GM21367 (cell line): ENCODE measurements at regions not wholly inside any gene's neighbourhood (a gene's known extent, or its start where the extent isn't known, plus 50 kb on each side); places are given as distances from the start of the nearest gene placed in this dataset.

Source experiments
- ATAC-seq: cut with Tn5 transposase; IDR thresholded peaks from one replicate; pipeline ENCODE4 v1.9.1; 2021; ENCODE audit not compliant: unreplicated experiment

DNA sequence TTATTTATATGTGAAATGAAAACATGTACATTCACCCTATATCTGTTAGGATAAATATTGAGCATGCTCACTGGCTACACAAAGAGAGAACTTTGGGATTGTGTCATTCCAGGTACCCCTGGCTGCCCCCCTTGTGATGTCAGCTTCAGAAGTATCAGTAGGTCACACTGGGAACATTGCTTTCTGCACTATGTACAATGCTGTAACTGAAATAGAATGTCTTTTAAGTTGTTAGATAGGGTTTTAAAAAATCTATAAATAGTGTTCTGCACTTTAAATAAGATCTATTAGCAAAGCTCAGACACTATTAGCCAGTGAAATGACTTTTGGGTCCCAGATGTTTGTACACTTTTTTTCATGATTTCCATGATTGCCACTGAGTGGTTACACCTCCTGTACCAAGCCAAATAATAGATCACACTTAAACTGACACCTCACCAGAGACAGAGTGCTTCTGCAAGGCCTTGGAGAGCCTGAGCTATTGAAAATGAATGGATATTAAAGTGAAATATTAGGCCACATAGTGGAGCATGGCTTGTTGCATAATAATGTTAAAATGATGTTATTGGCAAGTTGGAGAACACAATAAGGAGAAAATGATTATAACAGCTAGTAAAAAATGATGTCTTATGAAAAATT lies 297.0 kb upstream of the NXPH2 start:
- no peak for ATAC-seq

DNA sequence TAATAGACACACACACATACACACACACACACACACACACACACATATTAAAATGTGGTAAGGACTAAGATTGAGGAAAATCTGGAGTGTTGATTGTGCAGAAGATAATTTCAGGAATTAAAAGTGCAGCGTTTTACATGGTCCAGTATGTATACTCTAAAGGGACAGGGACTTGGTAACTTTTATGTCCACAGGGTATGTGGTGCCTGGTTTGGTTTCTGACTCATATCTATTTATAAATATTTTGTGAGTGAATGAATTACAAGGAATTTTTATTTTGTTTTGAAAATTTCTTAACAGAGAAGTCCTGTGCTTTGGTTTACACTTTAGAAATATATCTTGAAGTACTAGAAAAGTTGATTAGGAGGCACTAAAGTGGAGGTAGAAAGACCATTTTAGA lies 287.7 kb upstream of the NXPH2 start:
- ATAC-seq: no peak

DNA sequence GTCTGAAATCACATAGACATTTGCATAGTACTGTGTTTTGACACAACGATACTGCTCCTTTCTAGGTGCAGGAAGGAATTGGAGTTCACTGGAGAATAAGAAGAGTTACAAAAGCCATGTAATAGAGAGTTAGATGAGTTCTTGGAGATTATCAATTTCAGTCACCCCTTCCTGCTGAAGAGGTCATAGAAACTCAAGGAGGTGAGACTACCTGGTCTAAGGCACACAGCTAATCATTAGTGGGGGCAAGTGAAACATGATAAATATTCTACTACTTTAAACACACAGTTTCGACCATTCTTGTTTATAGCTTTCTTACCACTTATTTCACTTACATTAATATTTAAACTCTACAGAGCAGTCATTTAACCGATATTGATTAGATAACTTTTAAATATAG lies 286.9 kb upstream of the NXPH2 start:
- no peak for ATAC-seq

DNA sequence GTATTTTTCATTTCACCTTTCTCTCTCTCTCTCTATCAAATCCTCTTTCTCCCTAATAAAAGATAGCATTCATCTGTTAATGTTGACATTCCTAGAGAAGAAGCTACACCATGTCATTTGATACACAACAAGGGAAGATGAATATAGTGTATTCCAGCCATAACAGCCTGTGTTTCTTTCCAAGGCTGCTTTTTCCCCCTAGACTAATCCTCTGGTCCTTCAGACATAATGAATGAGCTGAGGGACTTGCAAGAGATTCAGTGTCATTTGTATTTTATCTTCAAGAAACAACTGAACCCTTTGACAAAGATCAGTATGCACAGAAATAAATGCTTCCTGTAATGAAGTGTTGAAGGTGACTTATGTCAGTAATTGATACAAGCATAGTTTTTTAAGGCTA lies 284.0 kb upstream of the NXPH2 start:
- no peak for ATAC-seq

DNA sequence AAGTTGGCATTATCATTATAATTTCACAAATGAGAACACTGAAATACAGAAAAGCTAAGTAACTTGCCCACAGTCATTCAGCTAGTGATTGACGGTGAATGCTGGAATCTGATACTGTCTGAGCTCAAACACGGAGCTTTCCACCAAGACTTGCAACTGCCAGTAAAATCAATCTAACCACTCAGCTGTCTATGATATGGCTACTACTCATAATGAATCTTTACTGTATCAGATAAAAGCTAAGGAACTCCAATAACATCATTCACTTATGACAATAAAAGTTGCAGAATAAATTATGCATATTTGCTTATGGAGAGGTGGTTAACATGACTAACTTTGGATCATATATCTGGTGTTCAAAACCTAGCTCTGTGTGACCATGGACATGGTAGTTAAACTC lies 279.4 kb upstream of the NXPH2 start:
- no peak for ATAC-seq

DNA sequence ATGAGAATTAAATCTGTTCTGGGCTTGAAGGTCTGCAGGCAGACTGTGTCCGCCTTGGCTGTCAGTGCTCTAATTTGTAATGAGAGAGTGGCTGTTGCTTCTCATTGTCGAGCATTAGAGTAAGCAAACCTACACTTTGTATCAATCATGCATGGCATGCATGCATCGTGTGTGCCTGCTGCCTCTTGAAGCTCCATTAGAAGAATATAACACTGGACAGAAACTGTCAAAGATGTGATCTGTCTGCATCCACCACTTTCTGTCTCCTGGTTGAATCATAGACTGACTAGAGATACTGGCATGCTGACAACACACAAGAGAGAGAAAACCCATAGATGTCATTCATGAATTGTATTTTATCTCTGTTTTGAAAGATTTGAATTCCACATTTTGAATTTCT lies 275.0 kb upstream of the NXPH2 start:
- no peak for ATAC-seq

DNA sequence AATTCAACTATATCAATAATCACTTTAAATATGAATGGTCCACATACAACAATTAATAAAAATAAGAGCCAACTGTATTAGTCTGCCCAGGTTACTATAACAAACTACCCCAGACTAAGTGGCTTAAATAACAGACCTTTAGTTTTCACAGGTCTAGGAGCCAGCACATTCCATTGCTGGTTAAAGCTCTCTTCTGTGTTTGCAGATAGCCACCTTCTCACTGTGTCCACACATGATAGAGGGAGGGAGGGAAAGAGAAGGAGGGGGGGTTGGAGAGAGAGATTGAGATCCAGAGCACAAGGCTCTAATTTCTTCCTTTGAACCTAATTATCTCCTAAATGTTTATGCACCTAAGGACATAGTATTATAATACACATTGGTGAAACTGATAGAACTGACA lies 267.8 kb upstream of the NXPH2 start:
- ATAC-seq: no peak

DNA sequence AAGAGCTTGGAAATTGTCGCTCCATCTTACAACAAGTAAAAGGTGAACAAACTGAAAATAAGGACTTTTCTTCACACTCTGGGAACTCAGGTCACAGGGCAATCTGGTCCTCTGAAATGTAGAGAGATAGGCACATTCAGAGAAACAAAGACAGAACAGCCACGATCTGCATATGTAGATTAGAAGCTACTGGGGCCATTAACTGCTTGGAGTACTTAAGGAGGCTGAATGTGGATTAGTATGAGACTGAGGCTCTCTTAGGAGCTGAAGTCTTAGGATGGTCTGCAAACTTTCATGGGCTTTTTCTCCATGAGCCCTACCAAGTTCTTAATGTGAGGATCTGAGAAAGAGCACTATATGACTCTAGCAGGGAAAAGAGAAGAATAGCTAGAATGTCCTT lies 265.3 kb upstream of the NXPH2 start:
- no peak for ATAC-seq

DNA sequence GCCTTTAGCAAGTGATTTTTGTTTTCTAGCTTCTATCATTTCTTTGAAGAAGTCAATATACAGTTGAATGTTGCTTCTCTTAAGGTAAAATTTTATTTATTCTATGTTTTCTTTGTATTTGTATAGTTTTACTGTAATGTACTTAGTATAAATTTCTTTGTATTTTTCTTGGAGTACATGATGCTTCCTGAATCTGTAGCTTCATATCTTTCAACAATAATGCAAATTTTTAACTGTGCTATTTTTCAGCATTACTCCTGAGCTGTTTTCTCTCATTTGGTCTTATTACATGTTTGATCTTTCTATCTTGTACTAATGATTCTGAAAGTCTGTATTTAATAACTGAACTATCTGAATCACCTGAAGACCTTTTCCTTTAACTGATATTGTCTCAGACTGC lies 253.9 kb upstream of the NXPH2 start:
- ATAC-seq: no peak

DNA sequence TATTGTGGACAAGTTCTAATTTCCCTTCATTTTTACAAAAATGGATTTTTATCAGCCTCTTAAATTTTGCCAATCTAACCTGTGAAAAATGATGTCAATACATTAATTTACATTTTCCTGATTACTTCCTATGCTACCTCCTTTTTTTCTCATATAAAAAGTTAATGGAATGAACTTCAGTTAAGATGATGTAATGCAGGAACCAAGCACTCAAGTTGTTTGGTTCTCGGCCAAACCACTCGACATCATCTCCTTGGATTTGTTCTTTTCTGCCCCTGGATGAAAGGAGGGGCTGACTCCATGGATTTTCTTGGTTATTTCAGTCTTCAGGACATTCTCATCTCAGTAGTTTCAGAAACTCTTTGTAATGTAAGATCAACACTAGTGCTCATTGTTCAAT lies 253.1 kb upstream of the NXPH2 start:
- no peak for ATAC-seq

DNA sequence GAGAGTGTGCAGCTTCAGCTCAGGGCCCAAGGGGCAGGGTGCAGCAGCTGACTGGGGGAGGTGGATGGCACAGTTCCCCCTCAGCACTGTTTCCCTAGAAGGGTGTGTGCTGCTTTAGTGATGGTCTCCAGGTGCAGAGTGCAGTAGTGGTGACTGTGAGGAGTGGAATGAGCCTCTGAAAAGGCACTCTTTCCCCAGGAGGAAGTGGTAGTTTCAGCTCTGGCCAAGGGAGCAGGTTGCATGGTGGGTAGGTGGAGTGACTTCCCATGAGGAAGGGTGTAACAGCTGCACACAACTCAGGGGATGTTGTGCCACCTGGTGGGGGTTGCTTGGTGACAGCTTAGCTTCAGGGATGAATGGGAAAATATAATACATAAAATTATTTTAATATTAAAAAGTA lies 251.5 kb upstream of the NXPH2 start:
- ATAC-seq: no peak

DNA sequence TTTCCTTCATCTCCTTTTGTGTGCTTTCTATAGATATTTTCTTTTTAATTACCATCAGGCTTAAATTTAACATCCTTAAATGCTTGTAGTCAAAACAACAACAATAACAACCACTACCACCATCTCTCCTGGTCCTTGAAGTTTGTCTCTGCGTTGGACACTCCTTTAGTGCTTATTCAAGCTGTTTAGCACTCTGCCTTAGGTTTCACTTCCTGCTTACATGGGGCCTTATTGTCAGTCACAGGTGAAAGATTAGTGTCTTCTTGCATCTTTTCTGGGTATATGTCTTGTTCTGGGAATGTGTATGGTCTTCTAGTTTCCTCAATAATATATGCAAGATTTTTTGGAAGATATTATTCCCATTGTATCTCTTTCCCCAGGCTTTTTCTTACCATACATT lies 240.1 kb upstream of the NXPH2 start:
- ATAC-seq: no peak

DNA sequence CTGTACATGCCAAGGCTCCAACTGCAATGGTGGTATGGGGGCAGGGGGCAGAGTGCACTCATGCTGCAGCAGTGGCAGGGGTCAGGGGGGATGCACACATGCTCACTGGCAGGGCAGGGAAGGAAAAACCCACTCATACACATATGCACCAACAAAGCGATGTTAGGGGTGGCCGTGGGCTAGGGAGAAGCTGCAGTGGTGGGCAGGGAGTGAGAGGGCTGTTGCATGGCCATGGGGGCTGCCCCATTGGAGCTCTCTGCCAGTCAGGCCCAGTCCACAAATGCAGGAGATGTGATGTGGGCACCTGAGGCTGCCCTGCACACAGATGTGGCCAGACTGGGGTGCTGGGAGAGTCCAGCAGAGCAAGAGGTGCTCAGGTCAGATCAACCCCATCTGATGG lies 238.1 kb upstream of the NXPH2 start:
- ATAC-seq: no peak

DNA sequence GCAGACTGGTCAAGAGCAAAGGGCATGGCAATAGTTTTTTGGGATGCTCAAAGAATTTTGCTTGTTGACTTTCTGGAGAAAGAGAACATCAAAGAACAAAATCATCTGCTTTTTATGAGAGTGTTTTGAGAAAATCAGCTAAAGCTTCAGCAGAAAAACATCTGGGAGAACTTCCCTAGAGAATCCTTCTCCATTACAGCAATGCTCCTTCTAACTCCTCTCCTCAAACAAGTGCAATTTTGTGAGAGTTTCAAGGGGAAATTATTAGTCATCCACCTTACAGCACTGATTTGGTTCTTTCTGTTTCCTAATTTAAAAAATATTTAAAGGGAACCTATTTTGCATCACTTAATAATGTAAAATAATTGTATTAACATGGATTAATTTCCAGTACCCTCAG lies 226.9 kb upstream of the NXPH2 start:
- ATAC-seq: no peak

DNA sequence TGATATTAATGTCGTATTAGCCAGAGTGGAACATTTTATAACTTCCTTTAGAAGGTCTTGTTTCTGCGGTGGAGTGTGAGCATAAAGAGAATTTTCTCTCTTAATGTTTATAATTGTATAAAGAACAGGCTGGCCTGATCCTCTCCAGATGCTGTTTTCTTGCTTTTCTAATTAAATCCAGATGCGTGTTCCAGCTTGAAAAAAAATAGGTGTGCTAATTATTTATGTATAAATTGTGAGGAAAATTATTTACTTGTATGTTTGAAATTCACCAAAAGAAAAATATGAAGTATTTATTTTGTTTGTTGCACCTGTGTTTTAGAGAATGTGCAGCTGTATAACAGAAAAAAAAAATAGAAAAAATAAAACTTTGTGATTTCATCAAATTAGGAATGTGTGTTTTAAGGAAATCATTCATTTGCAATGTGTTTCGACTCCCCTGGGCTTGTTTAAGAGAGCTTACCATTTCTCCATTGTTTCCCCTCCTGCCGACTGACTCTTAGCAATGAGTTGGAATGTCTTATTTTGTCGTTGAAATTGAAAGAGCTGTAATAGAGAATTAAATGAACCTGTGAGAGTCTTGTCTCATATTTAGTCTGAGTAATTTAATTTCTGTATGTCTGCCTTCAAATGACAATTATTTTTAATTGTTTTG lies 220.1 kb upstream of the NXPH2 start:
- ATAC-seq: no peak

DNA sequence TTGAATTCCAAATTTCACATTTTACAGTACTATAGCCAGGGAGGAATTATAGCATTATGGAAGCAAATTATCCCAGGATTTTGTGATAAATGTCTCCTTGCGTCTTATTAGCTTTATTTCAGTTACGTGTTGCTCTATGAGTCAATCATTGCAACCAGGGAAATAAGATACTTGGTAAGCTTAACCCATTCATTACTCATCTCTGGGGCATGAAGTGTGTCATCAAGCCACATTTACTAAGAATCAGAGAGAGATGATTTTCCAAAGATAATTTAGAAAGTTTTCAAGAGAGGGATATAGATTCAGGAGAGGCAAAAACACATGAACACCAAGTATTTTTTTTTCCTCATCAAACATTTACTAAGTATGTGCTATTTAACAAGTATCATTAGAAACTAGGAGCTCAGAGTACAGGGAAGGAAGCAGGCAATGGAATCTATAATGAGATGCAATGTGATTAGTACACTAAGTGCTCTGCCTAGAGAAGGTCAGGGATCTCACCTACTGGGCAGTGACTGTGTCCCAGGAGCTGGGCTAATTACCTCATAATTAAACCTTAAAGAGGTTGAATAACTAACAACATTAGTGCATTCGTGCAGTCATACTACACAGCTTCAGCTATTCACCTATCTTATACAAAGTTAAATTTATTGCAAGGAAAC lies 217.8 kb upstream of the NXPH2 start:
- ATAC-seq: no peak

DNA sequence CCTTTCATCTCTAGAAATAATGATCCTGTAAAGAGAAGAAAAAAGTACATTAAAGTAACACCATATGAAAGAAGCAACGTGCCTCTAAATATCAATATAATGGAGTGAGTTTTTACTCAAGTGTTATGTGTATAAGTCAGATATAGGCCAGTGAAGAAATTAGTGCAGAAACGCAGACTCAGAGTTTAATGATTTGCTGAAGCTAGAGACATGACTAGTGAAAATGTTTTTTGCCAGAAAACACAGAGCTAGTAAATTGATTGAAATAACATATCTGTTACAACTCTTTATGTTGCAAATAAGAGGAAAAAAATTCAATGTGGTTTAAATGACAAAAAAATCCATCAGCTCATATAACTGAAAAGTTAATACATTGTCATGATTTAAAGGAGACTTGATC lies 217.2 kb upstream of the NXPH2 start:
- no peak for ATAC-seq

DNA sequence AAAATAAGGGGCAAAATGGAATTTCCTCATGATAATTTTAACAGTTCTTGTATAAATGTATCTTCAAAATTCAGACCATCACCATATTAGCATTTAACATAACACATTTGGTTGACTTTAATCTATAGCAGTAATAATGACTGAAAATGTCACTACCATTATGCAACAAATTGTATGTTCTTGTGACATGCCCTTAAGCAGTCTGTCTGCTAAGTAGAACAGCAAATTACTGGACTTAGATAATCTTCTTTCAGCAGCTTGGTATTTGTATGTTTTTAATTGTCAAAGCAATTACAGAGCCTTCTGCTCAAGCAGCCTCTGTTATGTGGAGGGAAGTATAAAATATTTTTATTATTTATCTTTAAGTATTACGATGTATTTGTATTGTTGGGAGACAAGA lies 214.3 kb upstream of the NXPH2 start:
- ATAC-seq: no peak

DNA sequence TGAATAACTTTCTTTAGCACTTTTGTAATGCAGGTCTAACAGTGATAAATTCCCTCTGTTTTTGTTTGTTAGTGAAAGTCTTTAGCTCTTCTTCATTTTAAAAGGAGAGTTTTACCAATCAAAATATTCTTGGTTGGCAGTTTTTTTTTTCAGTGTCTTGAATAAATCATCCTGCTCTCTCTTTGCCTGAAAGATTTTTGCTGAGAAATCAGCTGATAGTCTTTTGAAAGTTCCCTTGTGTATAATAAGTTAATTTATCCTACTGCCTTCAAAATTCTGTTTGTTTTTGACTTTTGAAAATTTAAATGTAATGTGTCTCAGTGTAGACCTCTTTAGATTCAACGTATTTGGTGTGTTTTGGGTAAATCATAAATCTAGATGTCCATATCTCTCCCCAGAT lies 205.7 kb upstream of the NXPH2 start:
- ATAC-seq: no peak

DNA sequence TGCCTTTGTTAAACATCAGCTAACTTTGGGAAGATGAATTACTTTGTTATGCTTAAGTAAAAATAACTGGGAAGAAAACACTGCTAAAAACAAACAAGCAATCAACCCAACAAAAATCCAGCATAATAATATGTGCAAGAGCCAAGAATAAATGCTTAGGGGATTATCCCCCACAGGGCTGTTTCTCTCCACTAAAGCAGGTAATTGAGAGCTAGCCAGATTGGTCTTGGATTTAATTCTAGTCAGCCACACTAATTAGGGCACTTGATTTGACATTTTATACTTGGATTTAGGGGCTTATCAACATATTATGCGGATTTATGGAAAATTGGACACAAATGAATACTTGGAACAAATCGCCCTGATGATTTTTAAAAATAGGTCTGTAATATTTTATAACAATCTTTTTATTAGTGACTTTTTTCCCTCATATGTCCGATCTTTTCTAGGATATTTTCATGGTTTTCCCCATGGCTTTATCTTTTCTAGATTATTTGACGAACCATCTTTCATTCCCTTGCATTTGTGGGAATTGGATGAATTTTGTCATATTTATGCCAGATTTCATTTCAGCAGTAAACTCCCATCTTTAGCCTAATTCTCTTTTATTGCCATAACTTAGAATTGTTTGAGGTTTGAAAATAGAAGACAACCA lies 199.1 kb upstream of the NXPH2 start:
- no peak for ATAC-seq

DNA sequence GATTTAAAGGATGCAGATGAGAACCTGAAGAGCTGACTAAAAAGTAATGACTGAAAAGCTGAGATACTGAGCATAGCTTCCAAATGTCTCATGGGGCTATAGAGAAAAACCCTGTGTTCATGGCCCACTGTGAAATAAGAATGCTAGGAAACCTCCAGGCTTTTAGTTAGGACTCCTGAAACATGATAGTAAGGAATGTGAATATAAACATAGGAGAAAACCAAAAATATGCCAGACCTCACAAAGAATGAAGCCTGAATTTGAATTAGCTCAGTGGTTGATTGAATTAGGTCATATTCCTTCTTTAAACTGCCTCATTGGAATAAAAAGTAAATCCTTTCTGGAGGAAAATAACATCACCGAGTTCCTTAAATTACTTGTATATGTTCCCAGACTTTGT lies 194.5 kb upstream of the NXPH2 start:
- no peak for ATAC-seq

DNA sequence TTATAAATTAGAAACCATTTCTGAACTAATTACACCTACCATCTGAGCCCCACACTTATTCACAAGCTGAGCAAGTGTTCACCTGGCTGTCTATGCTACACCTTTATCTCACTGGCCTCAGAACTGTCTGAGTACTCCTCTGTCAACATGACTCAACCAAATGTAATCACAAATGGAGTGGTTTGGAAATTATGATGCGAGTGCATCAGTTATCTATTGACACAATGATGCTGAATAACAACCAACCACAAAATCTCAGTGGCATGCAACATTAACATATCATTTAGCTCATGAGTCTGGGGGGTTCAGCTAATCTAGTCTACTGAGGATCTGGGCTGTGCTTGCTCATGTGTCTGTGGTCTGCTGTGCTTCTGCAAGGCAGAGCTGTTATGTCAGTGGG lies 184.2 kb upstream of the NXPH2 start:
- ATAC-seq: no peak
